K562 (cell line): ENCODE measurements at regions not wholly inside any gene's neighbourhood (a gene's known extent, or its start where the extent isn't known, plus 50 kb on each side); places are given as distances from the start of the nearest gene placed in this dataset.
"Not testable (repeated sequence)": the region's sequence is repeated elsewhere in the genome, so short reads cannot be mapped to it uniquely, and the experiment has no call there.

Source experiments
- EZH2 ChIP-seq: IDR thresholded peaks from 2 replicates; pipeline ENCODE4 v1.6.1; 2012; ENCODE audit warnings: low read depth, mild to moderate bottlenecking, inconsistent platforms, low read length, borderline replicate concordance
- STAT5B ChIP-seq: fragments of 250-450 bp; sonication (Bioruptor Pico); IDR thresholded peaks from 2 replicates; pipeline ENCODE4 v1.8.0; 2021; ENCODE audit warnings: mild to moderate bottlenecking, inconsistent platforms

GRCh38 chr7:120086468-120086867, 186.5 kb upstream of the KCND2 start:
- TF ChIP-seq STAT5B (CRISPR knock-in tag); EZH2: not testable (repeated sequence)
